Fibroblast of lung (primary cell): ENCODE measurements at regions not wholly inside any gene's neighbourhood (a gene's known extent, or its start where the extent isn't known, plus 50 kb on each side); places are given as distances from the start of the nearest gene placed in this dataset.

Experiments
- EZH2 ChIP-seq: IDR thresholded peaks from 2 replicates; pipeline ENCODE4 v1.5.1; 2012; ENCODE audit warnings: low read length, control low read depth, mild to moderate bottlenecking; ENCODE audit errors: missing control alignments
- TF ChIP-seq, protein P1 (sequence below), 2 donors: IDR thresholded peaks in 1 of 2; conservative IDR thresholded peaks in 1 of 2; 1 replicate in 1 of 2; 2 replicates in 1 of 2; pipeline ENCODE4 v1.5.1; 2011 to 2012; ENCODE audit warnings: low read length in 2 of 2, control low read depth in 1 of 2, inconsistent platforms in 1 of 2, low read depth in 1 of 2, mild to moderate bottlenecking in 1 of 2

DNA sequence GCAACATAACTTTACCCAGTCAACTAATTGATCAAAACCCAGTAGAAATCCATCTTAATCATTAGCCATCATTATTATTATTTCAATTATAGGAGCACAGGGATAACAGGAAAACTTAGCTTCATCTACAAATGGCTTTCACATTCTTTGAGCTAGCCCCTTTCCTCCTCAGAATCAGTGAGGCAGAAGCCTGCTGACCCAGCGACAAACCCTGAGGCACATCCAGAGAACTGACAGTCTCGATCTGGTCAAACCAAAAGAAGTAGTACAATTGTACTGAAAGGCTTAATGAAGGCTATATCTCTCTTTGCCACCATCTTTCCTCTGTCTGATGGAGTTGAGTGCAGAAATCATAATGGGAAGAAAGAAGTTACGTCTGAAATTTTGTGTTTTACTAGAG is 109.8 kb upstream of the ARID2 start:
- TF ChIP-seq, protein P1, sequence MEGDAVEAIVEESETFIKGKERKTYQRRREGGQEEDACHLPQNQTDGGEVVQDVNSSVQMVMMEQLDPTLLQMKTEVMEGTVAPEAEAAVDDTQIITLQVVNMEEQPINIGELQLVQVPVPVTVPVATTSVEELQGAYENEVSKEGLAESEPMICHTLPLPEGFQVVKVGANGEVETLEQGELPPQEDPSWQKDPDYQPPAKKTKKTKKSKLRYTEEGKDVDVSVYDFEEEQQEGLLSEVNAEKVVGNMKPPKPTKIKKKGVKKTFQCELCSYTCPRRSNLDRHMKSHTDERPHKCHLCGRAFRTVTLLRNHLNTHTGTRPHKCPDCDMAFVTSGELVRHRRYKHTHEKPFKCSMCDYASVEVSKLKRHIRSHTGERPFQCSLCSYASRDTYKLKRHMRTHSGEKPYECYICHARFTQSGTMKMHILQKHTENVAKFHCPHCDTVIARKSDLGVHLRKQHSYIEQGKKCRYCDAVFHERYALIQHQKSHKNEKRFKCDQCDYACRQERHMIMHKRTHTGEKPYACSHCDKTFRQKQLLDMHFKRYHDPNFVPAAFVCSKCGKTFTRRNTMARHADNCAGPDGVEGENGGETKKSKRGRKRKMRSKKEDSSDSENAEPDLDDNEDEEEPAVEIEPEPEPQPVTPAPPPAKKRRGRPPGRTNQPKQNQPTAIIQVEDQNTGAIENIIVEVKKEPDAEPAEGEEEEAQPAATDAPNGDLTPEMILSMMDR (conservative IDR thresholded peaks at IDR 0.05 in 1 of 2, IDR thresholded peaks at IDR 0.05 in 1 of 2; ENCODE audit: low read depth in 1 of 2, low read length in 2 of 2): no peak
- no peak for TF ChIP-seq EZH2
